MCF 10A (cell line): ENCODE measurements at regions not wholly inside any gene's neighbourhood (a gene's known extent, or its start where the extent isn't known, plus 50 kb on each side); places are given as distances from the start of the nearest gene placed in this dataset.

ENCODE experiments used
- BruUV-seq: library from RNA; stranded (reverse); fragments of 400-500 nt; replicated peaks from 2 replicates; lab custom pipeline; 2021; lab: Mats Ljungman, UMichigan
- CTCF ChIA-PET: fragments of 300-600 bp; sonication (Branson Sonifier 250); formaldehyde crosslinking; extraction: SDS; loops from one replicate; lab custom pipeline; 2021; ENCODE audit warnings: antibody characterized with exemption, inconsistent platforms; lab: Yijun Ruan, JAX
- POLR2A ChIA-PET: fragments of 300-600, 350-650 bp; sonication (Branson Sonifier 250); formaldehyde crosslinking; extraction: SDS; loops from one replicate; lab custom pipeline; 2020; ENCODE audit warnings: antibody characterized with exemption, inconsistent platforms; lab: Yijun Ruan, JAX
- DNase-seq: peaks from one replicate; pipeline ENCODE4 v3.0.0-alpha.2; 2018; ENCODE audit not compliant: unreplicated experiment
- H3K27ac Mint-ChIP-seq: one replicate; pipeline ENCODE4 v1.8.0; 2022; ENCODE audit warnings: mild to moderate bottlenecking, low read depth, mixed read lengths; ENCODE audit not compliant: unreplicated experiment
- H3K27me3 Mint-ChIP-seq: one replicate; pipeline ENCODE4 v1.8.0; 2022; ENCODE audit warnings: mixed read lengths; ENCODE audit not compliant: insufficient read depth, unreplicated experiment
- H3K36me3 Mint-ChIP-seq: one replicate; pipeline ENCODE4 v1.8.0; 2022; ENCODE audit warnings: mild to moderate bottlenecking, moderate library complexity, mixed read lengths; ENCODE audit not compliant: insufficient read depth, unreplicated experiment
- H3K4me1 Mint-ChIP-seq: one replicate; pipeline ENCODE4 v1.8.0; 2022; ENCODE audit warnings: mixed read lengths; ENCODE audit not compliant: insufficient read depth, unreplicated experiment
- H3K4me3 Mint-ChIP-seq: one replicate; pipeline ENCODE4 v1.8.0; 2022; ENCODE audit warnings: mild to moderate bottlenecking, moderate library complexity, mixed read lengths; ENCODE audit not compliant: unreplicated experiment
- H3K9me3 Mint-ChIP-seq: one replicate; pipeline ENCODE4 v1.8.0; 2022; ENCODE audit warnings: mixed read lengths; ENCODE audit not compliant: unreplicated experiment
- intact Hi-C: fragments of 100-400 bp; cut with micrococcal nuclease; formaldehyde crosslinking; loops from 2 replicates; pipeline ENCODE4 v1.14.1; 2022
- TF ChIP-seq, protein P1 (sequence below): fragments of 200-600 bp; IDR thresholded peaks from one replicate; pipeline ENCODE4 v1.8.0; 2022; ENCODE audit warnings: antibody characterized with exemption, mild to moderate bottlenecking; ENCODE audit not compliant: unreplicated experiment

DNA sequence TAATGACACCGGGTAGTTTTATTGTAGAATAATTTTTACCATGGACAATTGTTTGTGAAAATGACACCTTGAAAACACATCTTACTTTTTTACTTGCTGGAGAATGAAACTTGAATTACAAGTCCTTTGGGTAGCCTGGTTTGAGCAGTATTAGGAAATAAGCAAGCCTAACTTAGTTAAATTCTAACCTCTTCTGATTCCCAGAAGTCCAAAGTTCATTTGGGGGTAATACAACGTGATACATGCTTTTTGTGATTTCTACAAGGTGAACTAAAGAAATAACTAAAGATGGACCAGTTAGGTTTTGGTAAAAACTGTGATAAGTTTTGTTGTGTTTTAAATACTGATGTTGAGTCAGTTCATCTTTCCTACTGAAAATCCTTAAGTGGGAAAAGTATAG is 135.4 kb upstream of the DMRT1 start:
- Mint-ChIP-seq H3K27me3 (no peaks in the 10 kb centered on the region), H3K36me3 (peaks cover 26% of the 10 kb centered on the region), H3K4me3 (peak overlapping the region; percentile 77), H3K9me3 (no peaks in the 10 kb centered on the region), H3K4me1 (peaks cover 23% of the 10 kb centered on the region), H3K27ac (peak overlapping the region; percentile 88)
- TF ChIP-seq, protein P1, sequence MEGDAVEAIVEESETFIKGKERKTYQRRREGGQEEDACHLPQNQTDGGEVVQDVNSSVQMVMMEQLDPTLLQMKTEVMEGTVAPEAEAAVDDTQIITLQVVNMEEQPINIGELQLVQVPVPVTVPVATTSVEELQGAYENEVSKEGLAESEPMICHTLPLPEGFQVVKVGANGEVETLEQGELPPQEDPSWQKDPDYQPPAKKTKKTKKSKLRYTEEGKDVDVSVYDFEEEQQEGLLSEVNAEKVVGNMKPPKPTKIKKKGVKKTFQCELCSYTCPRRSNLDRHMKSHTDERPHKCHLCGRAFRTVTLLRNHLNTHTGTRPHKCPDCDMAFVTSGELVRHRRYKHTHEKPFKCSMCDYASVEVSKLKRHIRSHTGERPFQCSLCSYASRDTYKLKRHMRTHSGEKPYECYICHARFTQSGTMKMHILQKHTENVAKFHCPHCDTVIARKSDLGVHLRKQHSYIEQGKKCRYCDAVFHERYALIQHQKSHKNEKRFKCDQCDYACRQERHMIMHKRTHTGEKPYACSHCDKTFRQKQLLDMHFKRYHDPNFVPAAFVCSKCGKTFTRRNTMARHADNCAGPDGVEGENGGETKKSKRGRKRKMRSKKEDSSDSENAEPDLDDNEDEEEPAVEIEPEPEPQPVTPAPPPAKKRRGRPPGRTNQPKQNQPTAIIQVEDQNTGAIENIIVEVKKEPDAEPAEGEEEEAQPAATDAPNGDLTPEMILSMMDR: no peak
- intact Hi-C loops: no loop called here
- BruUV-seq: no TSS peak
- no peak for DNase-seq
- ChIA-PET CTCF (no interaction called here), POLR2A (interaction anchor here (0.6 to 7.9 kb wide), 7 partner anchors 11 to 760 kb away, joined by 3 to 69 read pairs (median 5); no protein-coding TSS in a partner anchor)

DNA sequence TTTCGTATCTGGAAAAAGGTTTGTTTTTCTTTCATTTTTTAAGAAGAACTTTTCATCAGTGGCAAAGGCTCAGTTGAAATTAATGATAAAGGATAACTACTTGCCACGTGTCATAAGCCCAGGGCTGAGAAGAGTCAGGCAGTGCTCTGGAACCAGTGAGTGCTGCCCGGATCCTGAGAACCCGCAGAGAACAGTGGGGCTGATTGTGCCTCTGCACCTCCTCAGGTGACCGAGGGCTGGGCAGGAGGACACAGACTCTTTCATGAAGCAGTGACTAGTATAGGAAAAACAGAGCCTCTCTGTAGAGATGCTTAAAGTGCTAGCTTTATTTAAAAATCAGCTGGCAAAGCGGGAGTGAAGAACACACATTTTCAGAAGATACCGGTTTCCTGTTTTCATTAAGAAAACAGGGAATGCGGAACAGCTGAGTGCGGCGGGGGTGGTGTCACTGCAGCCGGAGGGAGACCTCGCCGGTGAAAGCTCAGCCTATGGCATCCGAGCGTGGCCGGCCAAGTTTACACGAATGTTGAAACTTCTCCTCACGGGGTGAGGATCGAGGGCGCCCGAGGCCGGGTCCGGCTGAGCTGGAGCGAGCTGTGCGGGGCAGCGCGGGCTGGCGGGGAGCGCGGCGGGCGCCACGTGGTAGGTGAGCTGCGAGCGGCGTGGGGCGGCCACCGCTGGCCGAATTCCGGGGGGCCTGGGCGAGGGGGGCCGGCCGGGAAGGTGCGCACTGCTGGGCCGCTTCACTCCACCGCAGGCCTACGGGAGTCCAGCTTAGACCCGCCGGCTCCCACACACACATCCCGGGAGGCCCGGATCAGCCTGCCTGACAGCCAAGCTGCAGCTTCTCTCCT is 134.7 kb upstream of the DMRT1 start:
- intact Hi-C loops: no loop called here
- BruUV-seq: no TSS peak
- Mint-ChIP-seq H3K27ac (peak overlapping the region; percentile 88), H3K27me3 (no peaks in the 10 kb centered on the region), H3K4me3 (peak overlapping the region; percentile 77), H3K36me3 (peaks cover 31% of the 10 kb centered on the region), H3K9me3 (no peaks in the 10 kb centered on the region), H3K4me1 (peaks cover 28% of the 10 kb centered on the region)
- ChIA-PET POLR2A (interaction anchor here (0.8 to 7.9 kb wide), 11 partner anchors 12 to 149 kb away, joined by 3 to 69 read pairs (median 5); no protein-coding TSS in a partner anchor), CTCF (interaction anchor here (0.7 to 1.5 kb wide), 4 partner anchors 20 to 1551 kb away, joined by 3 to 5 read pairs (median 3); no protein-coding TSS in a partner anchor)
- DNase-seq: peak; percentile 75
- TF ChIP-seq, protein P1: no peak

DNA sequence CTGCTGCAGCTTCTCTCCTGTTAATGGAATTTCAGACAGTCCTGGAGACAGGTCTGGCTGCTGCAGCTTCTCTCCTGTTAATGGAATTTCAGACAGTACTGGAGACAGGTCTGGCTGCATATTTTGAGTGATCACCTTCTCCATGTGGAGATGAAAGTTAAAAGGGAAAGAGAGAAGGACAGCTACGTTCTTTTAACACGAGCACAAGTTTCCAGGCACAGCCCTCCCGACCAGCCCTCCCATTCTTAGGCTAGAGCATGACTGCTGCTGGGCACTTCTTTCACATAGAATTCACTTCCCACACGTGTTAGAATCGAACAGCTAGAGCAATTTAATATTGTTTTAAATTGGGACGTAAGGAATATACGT is 133.3 kb upstream of the DMRT1 start:
- intact Hi-C loops: no loop called here
- TF ChIP-seq, protein P1: no peak
- no TSS peak for BruUV-seq
- H3K9me3 Mint-ChIP-seq: no peaks in the 10 kb centered on the region
- H3K4me1 Mint-ChIP-seq: peaks cover 28% of the 10 kb centered on the region
- ChIA-PET POLR2A (interaction anchor here (0.7 to 7.9 kb wide), 8 partner anchors 13 to 77 kb away, joined by 3 to 69 read pairs (median 6); no protein-coding TSS in a partner anchor), CTCF (interaction anchor here (0.6 to 1.5 kb wide), 5 partner anchors 16 to 164 kb away, joined by 3 to 5 read pairs (median 3); no protein-coding TSS in a partner anchor)
- peak; percentile 30 for DNase-seq
- peak overlapping the region; percentile 81 for H3K27ac Mint-ChIP-seq
- peaks cover 44% of the 10 kb centered on the region for H3K36me3 Mint-ChIP-seq
- peak overlapping the region; percentile 65 for H3K4me3 Mint-ChIP-seq
- no peaks in the 10 kb centered on the region for H3K27me3 Mint-ChIP-seq
